ENCODE measurements at regions not wholly inside any gene's neighbourhood (a gene's known extent, or its start where the extent isn't known, plus 50 kb on each side); places are given as distances from the start of the nearest gene placed in this dataset.
A peak's percentile ranks its signal among the peaks of the same experiment; 100 is the strongest.

DNA sequence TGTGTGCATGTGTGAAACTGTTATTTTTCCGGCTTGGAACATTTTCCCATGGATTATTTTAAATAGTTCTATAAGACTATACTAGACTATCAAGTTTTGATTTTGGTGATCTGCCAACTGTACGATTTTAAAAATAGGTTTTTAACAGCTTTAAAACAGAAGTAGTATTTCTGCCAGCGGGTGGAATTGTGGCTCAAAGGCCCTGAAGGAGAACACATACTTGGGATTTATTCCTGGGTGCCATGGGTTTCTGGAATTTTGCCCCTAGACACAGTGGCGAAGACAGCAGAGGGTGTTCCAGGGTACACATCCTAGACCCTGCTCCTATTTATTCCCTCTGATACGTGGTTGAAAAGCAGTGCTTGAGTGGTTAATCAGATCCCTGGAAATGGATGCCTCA lies 81.7 kb upstream of the IPO9 start:
- intact Hi-C loops (cut with micrococcal nuclease) = loop anchor here in 1 of 2 donors (5.0 kb wide), 1 partner anchor 35 kb away; no protein-coding TSS in a partner anchor

DNA sequence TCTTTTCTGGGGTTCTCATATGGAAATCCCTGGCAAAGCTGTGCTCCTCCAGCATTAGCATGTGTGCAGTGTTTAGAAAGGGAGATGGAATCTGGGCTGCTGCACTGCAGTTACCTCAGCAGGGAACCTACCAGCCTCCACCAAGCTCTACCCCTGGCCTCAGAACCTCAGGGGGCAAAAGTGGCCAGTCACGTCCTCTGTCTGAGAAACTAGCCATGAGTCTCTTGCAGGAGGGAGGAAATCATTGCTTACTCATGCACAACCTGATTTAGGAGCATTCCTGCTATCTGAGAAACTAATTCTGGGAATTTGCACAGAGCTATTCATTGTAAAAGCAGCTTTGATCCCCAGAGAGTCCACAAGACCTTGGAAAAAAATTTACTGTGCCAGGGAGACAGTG lies 80.6 kb upstream of the IPO9 start:
- H3K36me3 Mint-ChIP-seq = no peaks in the 10 kb centered on the region
- H3K27ac ChIP-seq (ENCODE audit: low read depth in 1 of 2, low read length in 2 of 2) = no peak overlapping the region
- H3K27ac Mint-ChIP-seq = peak overlapping the region in 3 of 7 donors; percentile 86 to 94 (median 87)
- H3K4me2 ChIP-seq (replicated peaks; ENCODE audit: extremely low read depth, low read length, poor library complexity, severe bottlenecking) = no peak overlapping the region
- H3K9ac ChIP-seq (ENCODE audit: insufficient read depth, low read length, poor library complexity, severe bottlenecking) = no peak overlapping the region
- H3K27me3 ChIP-seq (ENCODE audit: control insufficient read depth in 2 of 2, insufficient read depth in 2 of 2, low read length in 2 of 2) = no peaks in the 10 kb centered on the region
- peaks cover 32% of the 10 kb centered on the region for H3K4me1 Mint-ChIP-seq
- H2AFZ ChIP-seq (ENCODE audit: insufficient read depth, low read depth, low read length, poor library complexity, severe bottlenecking) = peak overlapping the region; percentile 30
- peaks cover 3 to 4% (median 3%) of the 10 kb centered on the region in 3 donors for H3K27me3 Mint-ChIP-seq (ENCODE audit: low read depth in 3 of 3)
- H3K4me3 Mint-ChIP-seq = no peak overlapping the region
- H4K20me1 ChIP-seq (ENCODE audit: insufficient read depth, low read length) = no peaks in the 10 kb centered on the region
- TF ChIP-seq, protein P1, sequence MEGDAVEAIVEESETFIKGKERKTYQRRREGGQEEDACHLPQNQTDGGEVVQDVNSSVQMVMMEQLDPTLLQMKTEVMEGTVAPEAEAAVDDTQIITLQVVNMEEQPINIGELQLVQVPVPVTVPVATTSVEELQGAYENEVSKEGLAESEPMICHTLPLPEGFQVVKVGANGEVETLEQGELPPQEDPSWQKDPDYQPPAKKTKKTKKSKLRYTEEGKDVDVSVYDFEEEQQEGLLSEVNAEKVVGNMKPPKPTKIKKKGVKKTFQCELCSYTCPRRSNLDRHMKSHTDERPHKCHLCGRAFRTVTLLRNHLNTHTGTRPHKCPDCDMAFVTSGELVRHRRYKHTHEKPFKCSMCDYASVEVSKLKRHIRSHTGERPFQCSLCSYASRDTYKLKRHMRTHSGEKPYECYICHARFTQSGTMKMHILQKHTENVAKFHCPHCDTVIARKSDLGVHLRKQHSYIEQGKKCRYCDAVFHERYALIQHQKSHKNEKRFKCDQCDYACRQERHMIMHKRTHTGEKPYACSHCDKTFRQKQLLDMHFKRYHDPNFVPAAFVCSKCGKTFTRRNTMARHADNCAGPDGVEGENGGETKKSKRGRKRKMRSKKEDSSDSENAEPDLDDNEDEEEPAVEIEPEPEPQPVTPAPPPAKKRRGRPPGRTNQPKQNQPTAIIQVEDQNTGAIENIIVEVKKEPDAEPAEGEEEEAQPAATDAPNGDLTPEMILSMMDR (IDR thresholded peaks at IDR 0.05) = no peak
- H3K4me3 ChIP-seq (replicated peaks in 1 of 3; ENCODE audit: low read depth in 2 of 3, low read length in 3 of 3) = no peak overlapping the region
- DNase-seq = no peak
- H3K4me1 ChIP-seq (ENCODE audit: control insufficient read depth in 1 of 2, insufficient read depth in 2 of 2, low read length in 2 of 2) = peaks cover 31 to 33% of the 10 kb centered on the region in 2 donors
- no peaks in the 10 kb centered on the region for H3K79me2 ChIP-seq (ENCODE audit: insufficient read depth, low read length)
- no peaks in the 10 kb centered on the region for H3K9me3 ChIP-seq (replicated peaks in 1 of 2; ENCODE audit: control insufficient read depth in 1 of 2, insufficient read depth in 1 of 2, low read length in 2 of 2)
- H3K36me3 ChIP-seq (replicated peaks in 1 of 2; ENCODE audit: control insufficient read depth in 1 of 2, insufficient read depth in 2 of 2, low read length in 2 of 2) = no peaks in the 10 kb centered on the region
- no CpG with 5 or more reads among the region's 1 CpG for WGBS (ENCODE audit: insufficient coverage)
- intact Hi-C loops (cut with micrococcal nuclease) = loop anchor here in 1 of 2 donors (5.0 kb wide), 1 partner anchor 36 kb away; no protein-coding TSS in a partner anchor
- H3K9me3 Mint-ChIP-seq = peaks cover 0 to 2% (median 0%) of the 10 kb centered on the region in 7 donors

More for the DNA sequence above, 81.7 kb upstream of the IPO9 start:
- TF ChIP-seq, protein P1 (IDR thresholded peaks at IDR 0.05) = no peak
- Histone ChIP-seq H4K20me1 (ENCODE audit: insufficient read depth, low read length) (no peaks in the 10 kb centered on the region), H3K27me3 (ENCODE audit: control insufficient read depth in 2 of 2, insufficient read depth in 2 of 2, low read length in 2 of 2) (no peaks in the 10 kb centered on the region), H3K4me2 (replicated peaks; ENCODE audit: extremely low read depth, low read length, poor library complexity, severe bottlenecking) (no peak overlapping the region), H3K4me3 (replicated peaks in 1 of 3; ENCODE audit: low read depth in 2 of 3, low read length in 3 of 3) (no peak overlapping the region), H3K9me3 (replicated peaks in 1 of 2; ENCODE audit: control insufficient read depth in 1 of 2, insufficient read depth in 1 of 2, low read length in 2 of 2) (no peaks in the 10 kb centered on the region), H3K27ac (ENCODE audit: low read depth in 1 of 2, low read length in 2 of 2) (no peak overlapping the region), H3K36me3 (replicated peaks in 1 of 2; ENCODE audit: control insufficient read depth in 1 of 2, insufficient read depth in 2 of 2, low read length in 2 of 2) (no peaks in the 10 kb centered on the region), H3K4me1 (ENCODE audit: control insufficient read depth in 1 of 2, insufficient read depth in 2 of 2, low read length in 2 of 2) (peaks cover 31 to 33% of the 10 kb centered on the region in 2 donors), H3K79me2 (ENCODE audit: insufficient read depth, low read length) (no peaks in the 10 kb centered on the region), H3K9ac (ENCODE audit: insufficient read depth, low read length, poor library complexity, severe bottlenecking) (no peak overlapping the region), H2AFZ (ENCODE audit: insufficient read depth, low read depth, low read length, poor library complexity, severe bottlenecking) (no peak overlapping the region)
- no peak for DNase-seq
- Mint-ChIP-seq H3K36me3 (no peaks in the 10 kb centered on the region), H3K4me3 (no peak overlapping the region), H3K27ac (no peak overlapping the region), H3K9me3 (peaks cover 0 to 4% (median 0%) of the 10 kb centered on the region in 7 donors), H3K27me3 (ENCODE audit: low read depth in 3 of 3) (peaks cover 5 to 8% (median 5%) of the 10 kb centered on the region in 3 donors), H3K4me1 (peaks cover 32% of the 10 kb centered on the region)
- 100% methylated on average over 2 of the region's 5 CpGs for WGBS (ENCODE audit: insufficient coverage)

Data from CD14-positive monocyte (primary cell).